ENCODE measurements at regions not wholly inside any gene's neighbourhood (a gene's known extent, or its start where the extent isn't known, plus 50 kb on each side); places are given as distances from the start of the nearest gene placed in this dataset.

DNA sequence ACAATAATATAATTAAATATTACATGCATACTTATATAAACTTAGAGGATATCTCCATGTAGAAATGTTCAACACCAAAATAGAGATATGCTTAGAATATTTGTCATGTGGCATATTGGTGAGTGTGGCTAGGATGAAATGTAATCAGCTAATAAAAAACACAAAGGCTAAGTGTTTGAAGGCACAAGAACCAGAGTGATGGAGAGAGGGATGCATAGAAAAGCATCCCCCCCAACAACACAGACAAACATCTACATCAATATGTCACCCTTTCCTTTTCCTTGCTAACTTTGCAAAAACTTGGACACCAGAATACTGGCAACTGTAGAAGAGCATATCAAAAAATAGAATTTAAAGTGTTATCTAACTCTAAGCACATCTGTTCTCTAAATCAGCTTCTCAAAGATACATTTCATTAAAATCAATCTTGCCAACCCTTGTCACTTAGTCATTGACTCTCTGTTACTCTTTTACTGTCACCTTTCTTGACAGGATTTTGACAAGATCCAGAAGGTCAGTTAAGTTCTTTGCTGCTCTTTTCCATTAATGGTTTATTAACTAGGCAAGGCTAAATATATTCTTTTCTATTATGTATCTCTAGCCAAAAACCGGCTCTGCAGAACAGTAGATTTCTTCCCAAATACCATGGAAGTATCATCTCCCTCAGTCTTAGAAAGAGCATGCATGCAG lies 695.9 kb downstream of the OTOL1 start:
- H3K4me1 ChIP-seq: no peaks in the 10 kb centered on the region
- ChIA-PET CTCF (no interaction called here), POLR2A (no interaction called here)
- intact Hi-C loops (cut with micrococcal nuclease; ENCODE audit: unreplicated experiment): no loop called here
- H3K27me3 ChIP-seq (replicated peaks; ENCODE audit: control insufficient read depth, insufficient read depth, low read length): no peaks in the 10 kb centered on the region
- no peak for DNase-seq
- H3K9me3 ChIP-seq: no peaks in the 10 kb centered on the region
- TF ChIP-seq, protein P1, sequence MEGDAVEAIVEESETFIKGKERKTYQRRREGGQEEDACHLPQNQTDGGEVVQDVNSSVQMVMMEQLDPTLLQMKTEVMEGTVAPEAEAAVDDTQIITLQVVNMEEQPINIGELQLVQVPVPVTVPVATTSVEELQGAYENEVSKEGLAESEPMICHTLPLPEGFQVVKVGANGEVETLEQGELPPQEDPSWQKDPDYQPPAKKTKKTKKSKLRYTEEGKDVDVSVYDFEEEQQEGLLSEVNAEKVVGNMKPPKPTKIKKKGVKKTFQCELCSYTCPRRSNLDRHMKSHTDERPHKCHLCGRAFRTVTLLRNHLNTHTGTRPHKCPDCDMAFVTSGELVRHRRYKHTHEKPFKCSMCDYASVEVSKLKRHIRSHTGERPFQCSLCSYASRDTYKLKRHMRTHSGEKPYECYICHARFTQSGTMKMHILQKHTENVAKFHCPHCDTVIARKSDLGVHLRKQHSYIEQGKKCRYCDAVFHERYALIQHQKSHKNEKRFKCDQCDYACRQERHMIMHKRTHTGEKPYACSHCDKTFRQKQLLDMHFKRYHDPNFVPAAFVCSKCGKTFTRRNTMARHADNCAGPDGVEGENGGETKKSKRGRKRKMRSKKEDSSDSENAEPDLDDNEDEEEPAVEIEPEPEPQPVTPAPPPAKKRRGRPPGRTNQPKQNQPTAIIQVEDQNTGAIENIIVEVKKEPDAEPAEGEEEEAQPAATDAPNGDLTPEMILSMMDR (IDR thresholded peaks at IDR 0.05; ENCODE audit: insufficient read depth in 1 of 2, low read depth in 1 of 2, low read length in 1 of 2, severe bottlenecking in 1 of 2, unreplicated experiment in 1 of 2): no peak
- Mint-ChIP-seq H3K4me3 (ENCODE audit: unreplicated experiment) (no peak overlapping the region), H3K27me3 (ENCODE audit: insufficient read depth, unreplicated experiment) (no peaks in the 10 kb centered on the region), H3K36me3 (ENCODE audit: insufficient read depth, unreplicated experiment) (no peaks in the 10 kb centered on the region), H3K27ac (ENCODE audit: unreplicated experiment) (no peak overlapping the region), H3K9me3 (ENCODE audit: unreplicated experiment) (no peaks in the 10 kb centered on the region), H3K4me1 (ENCODE audit: low read depth, unreplicated experiment) (no peaks in the 10 kb centered on the region)
- no peaks in the 10 kb centered on the region for H3K36me3 ChIP-seq (ENCODE audit: control insufficient read depth, insufficient read depth, low read length)
- H3K4me3 ChIP-seq (ENCODE audit: low read depth, low read length): no peak overlapping the region
- no TSS peak for BruUV-seq (replicated peaks)

DNA sequence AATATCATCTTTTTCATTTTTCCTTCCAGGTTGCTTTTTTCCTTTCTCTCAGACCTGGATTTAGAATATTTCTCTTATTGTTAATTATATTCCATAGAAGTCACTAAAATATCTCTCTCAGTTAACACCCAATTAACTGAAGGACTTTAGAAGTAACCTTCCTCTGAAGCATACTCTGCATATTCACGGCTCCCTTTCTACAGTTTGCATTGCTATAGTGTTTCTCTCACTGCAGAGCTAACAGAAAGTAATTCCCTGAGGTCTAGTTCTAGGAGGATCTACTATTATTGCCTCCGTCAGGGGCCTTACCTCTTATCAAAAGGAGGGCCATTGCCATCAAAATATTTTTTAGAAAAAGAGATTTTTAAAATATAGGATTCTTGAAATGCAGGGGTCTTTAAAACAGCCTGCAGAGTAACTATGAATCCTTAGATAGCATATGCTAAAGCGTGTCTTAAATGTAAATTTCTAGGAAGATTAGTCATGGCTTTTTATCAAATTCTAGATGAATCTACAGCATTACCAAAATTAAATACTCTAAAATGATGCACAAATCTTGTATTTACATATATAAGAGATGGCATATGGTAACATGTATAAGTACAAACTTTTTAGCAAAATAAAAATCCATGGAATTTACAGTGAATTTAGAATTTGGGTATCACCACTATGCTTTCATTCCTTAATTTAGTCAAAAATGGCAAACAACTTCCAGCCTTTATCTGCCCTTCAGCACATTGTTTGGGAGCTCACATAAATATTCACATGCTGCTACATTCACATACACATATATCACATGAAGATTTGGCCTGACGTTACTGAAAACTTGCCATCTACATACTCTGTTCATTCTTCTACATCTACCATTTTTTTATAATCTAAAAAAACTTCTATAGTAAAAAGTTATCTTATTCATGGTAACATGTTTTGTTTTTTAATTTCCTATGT lies 696.8 kb downstream of the OTOL1 start:
- H3K36me3 Mint-ChIP-seq (ENCODE audit: insufficient read depth, unreplicated experiment): no peaks in the 10 kb centered on the region
- no peaks in the 10 kb centered on the region for H3K9me3 Mint-ChIP-seq (ENCODE audit: unreplicated experiment)
- no peaks in the 10 kb centered on the region for H3K4me1 ChIP-seq
- TF ChIP-seq, protein P1 (IDR thresholded peaks at IDR 0.05; ENCODE audit: insufficient read depth in 1 of 2, low read depth in 1 of 2, low read length in 1 of 2, severe bottlenecking in 1 of 2, unreplicated experiment in 1 of 2): no peak
- no TSS peak for BruUV-seq (replicated peaks)
- intact Hi-C loops (cut with micrococcal nuclease; ENCODE audit: unreplicated experiment): no loop called here
- POLR2A ChIA-PET: no interaction called here
- no peaks in the 10 kb centered on the region for H3K9me3 ChIP-seq
- H3K36me3 ChIP-seq (ENCODE audit: control insufficient read depth, insufficient read depth, low read length): no peaks in the 10 kb centered on the region
- CTCF ChIA-PET: no interaction called here
- no peak overlapping the region for H3K4me3 ChIP-seq (ENCODE audit: low read depth, low read length)
- H3K27ac Mint-ChIP-seq (ENCODE audit: unreplicated experiment): no peak overlapping the region
- no peaks in the 10 kb centered on the region for H3K27me3 Mint-ChIP-seq (ENCODE audit: insufficient read depth, unreplicated experiment)
- H3K27me3 ChIP-seq (replicated peaks; ENCODE audit: control insufficient read depth, insufficient read depth, low read length): no peaks in the 10 kb centered on the region
- H3K4me1 Mint-ChIP-seq (ENCODE audit: low read depth, unreplicated experiment): no peaks in the 10 kb centered on the region
- DNase-seq: no peak
- H3K4me3 Mint-ChIP-seq (ENCODE audit: unreplicated experiment): no peak overlapping the region

DNA sequence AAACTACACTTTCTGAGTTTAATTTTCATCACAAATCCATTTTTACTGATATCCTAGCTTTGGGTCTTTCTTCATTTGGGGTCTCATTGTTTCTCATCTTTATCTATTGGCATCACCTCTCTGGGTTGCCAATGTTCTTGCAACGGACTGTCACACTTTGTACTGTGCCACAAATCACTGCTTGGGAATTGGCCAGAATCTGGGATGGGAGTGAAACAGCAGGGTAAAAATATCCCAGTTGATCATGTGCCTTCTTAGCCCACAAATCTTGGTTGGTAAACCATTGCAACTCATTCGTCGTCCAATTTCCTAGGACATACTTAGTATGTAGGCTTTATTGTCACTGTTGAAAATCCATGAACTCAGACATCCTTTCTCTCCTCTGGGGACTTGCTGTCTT lies 698.5 kb downstream of the OTOL1 start:
- CTCF ChIA-PET: no interaction called here
- no peaks in the 10 kb centered on the region for H3K9me3 Mint-ChIP-seq (ENCODE audit: unreplicated experiment)
- no peaks in the 10 kb centered on the region for H3K4me1 ChIP-seq
- H3K36me3 Mint-ChIP-seq (ENCODE audit: insufficient read depth, unreplicated experiment): no peaks in the 10 kb centered on the region
- H3K27ac Mint-ChIP-seq (ENCODE audit: unreplicated experiment): no peak overlapping the region
- no peaks in the 10 kb centered on the region for H3K36me3 ChIP-seq (ENCODE audit: control insufficient read depth, insufficient read depth, low read length)
- H3K4me3 Mint-ChIP-seq (ENCODE audit: unreplicated experiment): no peak overlapping the region
- no TSS peak for BruUV-seq (replicated peaks)
- intact Hi-C loops (cut with micrococcal nuclease; ENCODE audit: unreplicated experiment): no loop called here
- TF ChIP-seq, protein P1 (IDR thresholded peaks at IDR 0.05; ENCODE audit: insufficient read depth in 1 of 2, low read depth in 1 of 2, low read length in 1 of 2, severe bottlenecking in 1 of 2, unreplicated experiment in 1 of 2): no peak
- POLR2A ChIA-PET: no interaction called here
- DNase-seq: no peak
- no peaks in the 10 kb centered on the region for H3K27me3 Mint-ChIP-seq (ENCODE audit: insufficient read depth, unreplicated experiment)
- no peaks in the 10 kb centered on the region for H3K9me3 ChIP-seq
- H3K4me1 Mint-ChIP-seq (ENCODE audit: low read depth, unreplicated experiment): no peaks in the 10 kb centered on the region
- no peak overlapping the region for H3K4me3 ChIP-seq (ENCODE audit: low read depth, low read length)
- H3K27me3 ChIP-seq (replicated peaks; ENCODE audit: control insufficient read depth, insufficient read depth, low read length): no peaks in the 10 kb centered on the region
